ENCODE measurements at regions not wholly inside any gene's neighbourhood (a gene's known extent, or its start where the extent isn't known, plus 50 kb on each side); places are given as distances from the start of the nearest gene placed in this dataset.

GRCh38 chr4:20347531-20347930 is 95.8 kb downstream of the SLIT2 start:
- no peak for TF ChIP-seq CTCF (IDR thresholded peaks at IDR 0.05; ENCODE audit: extremely low read depth in 1 of 2, insufficient read depth in 1 of 2, low read depth in 1 of 2, low read length in 2 of 2)
- no peak for TF ChIP-seq POLR2AphosphoS5 (IDR thresholded peaks at IDR 0.05; ENCODE audit: insufficient read depth, low read depth, low read length)
- TF ChIP-seq EZH2 (IDR thresholded peaks at IDR 0.05; ENCODE audit: borderline replicate concordance, low read depth, low read length, severe bottlenecking), result no peak
- TF ChIP-seq, protein P1, sequence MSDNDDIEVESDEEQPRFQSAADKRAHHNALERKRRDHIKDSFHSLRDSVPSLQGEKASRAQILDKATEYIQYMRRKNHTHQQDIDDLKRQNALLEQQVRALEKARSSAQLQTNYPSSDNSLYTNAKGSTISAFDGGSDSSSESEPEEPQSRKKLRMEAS (IDR thresholded peaks at IDR 0.05; ENCODE audit: insufficient read depth, insufficient read length), result no peak
- TF ChIP-seq POLR2A (IDR thresholded peaks at IDR 0.05; ENCODE audit: low read depth, low read length), result no peak
- TF ChIP-seq JUN (IDR thresholded peaks at IDR 0.05; ENCODE audit: borderline replicate concordance, insufficient read depth, insufficient read length, low read depth), result no peak

Data from endothelial cell of umbilical vein (primary cell).